K562 (cell line): ENCODE measurements at regions not wholly inside any gene's neighbourhood (a gene's known extent, or its start where the extent isn't known, plus 50 kb on each side); places are given as distances from the start of the nearest gene placed in this dataset.

Experiments used
- ATAC-seq: fragments of 200-7000 bp; cut with Tn5 transposase; 3 replicates; pipeline ENCODE4 v1.9.1; 2020; ENCODE audit warnings: moderate library complexity
- BruUV-seq: library from RNA; stranded (reverse); fragments of 400-500 nt; replicated peaks from 2 replicates; lab custom pipeline; 2021; lab: Mats Ljungman, UMichigan
- CTCF ChIA-PET: fragments of 300-600 bp; formaldehyde crosslinking; extraction: SDS; loops from one replicate; lab custom pipeline; 2021; ENCODE audit warnings: low intra/inter-chr PET ratio; lab: Yijun Ruan, JAX
- POLR2A ChIA-PET: fragments of 300-600, 350-650 bp; sonication (Branson Sonifier 250); formaldehyde crosslinking; extraction: SDS; loops from one replicate; lab custom pipeline; 2021; ENCODE audit warnings: antibody characterized with exemption, inconsistent platforms; lab: Yijun Ruan, JAX
- DNase-seq, 4 experiments: peaks; one replicate each; pipeline versions ENCODE4 v3.0.0 to v3.0.0-alpha.2; 2011 to 2018; ENCODE audit warnings: low spot score in 3 of 4, mixed read lengths in 3 of 4; ENCODE audit errors: extremely low read depth in 1 of 4
- FAIRE-seq: peaks from 2 replicates; lab custom pipeline; 2011; peaks lifted over from hg19 to GRCh38; lab: Jason Lieb, UNC
- H2AFZ ChIP-seq: 2 replicates; pipeline ENCODE4 v1.6.0; 2011; ENCODE audit warnings: low read depth, low read length, control low read depth, inconsistent platforms
- H3K27ac ChIP-seq: fragments of 200-600 bp; 3 replicates; pipeline ENCODE4 v1.8.0; 2011; ENCODE audit warnings: low read depth, mild to moderate bottlenecking, control low read depth, inconsistent platforms, low read length, moderate library complexity, mixed read lengths; ENCODE audit errors: extremely low read depth
- H3K27me3 ChIP-seq, 2 experiments: fragments of 300-600 bp in 1 of 2; 2 replicates in 1 of 2; 3 replicates in 1 of 2; pipeline versions ENCODE4 v1.6.0 to v1.8.0; 2011; ENCODE audit warnings: inconsistent platforms in 2 of 2, low read length in 2 of 2, mild to moderate bottlenecking in 1 of 2, mixed read lengths in 1 of 2, moderate library complexity in 1 of 2; ENCODE audit not compliant: control insufficient read depth in 2 of 2, insufficient read depth in 2 of 2
- H3K36me3 ChIP-seq: fragments of 300-600 bp; 3 replicates; pipeline ENCODE4 v1.8.0; 2011; ENCODE audit warnings: mild to moderate bottlenecking, low read length, inconsistent platforms; ENCODE audit not compliant: control insufficient read depth, insufficient read depth
- H3K4me1 ChIP-seq, 2 experiments: fragments of 200-600 bp in 1 of 2; replicated peaks in 1 of 2; 2 replicates in 1 of 2; 3 replicates in 1 of 2; pipeline versions ENCODE4 v1.5.1 to v1.8.0; 2011; ENCODE audit warnings: inconsistent platforms in 2 of 2, low read length in 2 of 2, mild to moderate bottlenecking in 1 of 2, mixed read lengths in 1 of 2, moderate library complexity in 1 of 2; ENCODE audit not compliant: control insufficient read depth in 2 of 2, insufficient read depth in 2 of 2
- H3K4me2 ChIP-seq: 2 replicates; pipeline ENCODE4 v1.6.1; 2011; ENCODE audit warnings: low read length, control low read depth, inconsistent platforms, mixed read lengths; ENCODE audit not compliant: insufficient read depth
- H3K4me3 ChIP-seq: fragments of 200-600 bp; sonication (generic), shearing (Covaris generic); 2 replicates; pipeline ENCODE4 v1.5.1; 2016; ENCODE audit warnings: control low read depth, inconsistent platforms
- H3K79me2 ChIP-seq: fragments of 200-600 bp; 3 replicates; pipeline ENCODE4 v1.8.0; 2011; ENCODE audit warnings: low read length, inconsistent platforms; ENCODE audit not compliant: control insufficient read depth, insufficient read depth
- H3K9ac ChIP-seq, 2 experiments: 2 replicates each; pipeline versions ENCODE4 v1.6.0 to v1.6.1; 2011; ENCODE audit warnings: low read depth in 2 of 2, low read length in 2 of 2, control low read depth in 1 of 2, inconsistent platforms in 1 of 2, mild to moderate bottlenecking in 1 of 2, mixed read lengths in 1 of 2; ENCODE audit not compliant: insufficient read depth in 1 of 2
- H3K9me1 ChIP-seq: one replicate; pipeline ENCODE4 v1.6.0; 2011; ENCODE audit warnings: inconsistent platforms, mild to moderate bottlenecking, low read length, moderate library complexity; ENCODE audit not compliant: control insufficient read depth, insufficient read depth
- H3K9me3 ChIP-seq: replicated peaks from 2 replicates; pipeline ENCODE4 v1.5.1; 2011; ENCODE audit warnings: low read depth, low read length, inconsistent platforms; ENCODE audit not compliant: control insufficient read depth, insufficient read depth
- H4K20me1 ChIP-seq: replicated peaks from 2 replicates; pipeline ENCODE4 v1.6.1; 2011; ENCODE audit warnings: low read length, inconsistent platforms, mixed read lengths; ENCODE audit not compliant: control insufficient read depth, insufficient read depth
- BCL6 ChIP-seq: fragments of 250-450 bp; sonication (Bioruptor Pico); IDR thresholded peaks from 2 replicates; pipeline ENCODE4 v1.4.0; 2020
- E2F4 ChIP-seq: sonication (generic); formaldehyde crosslinking; IDR thresholded peaks from 2 replicates; pipeline ENCODE4 v1.8.0; 2022; ENCODE audit warnings: mild to moderate bottlenecking, low read depth, missing genetic modification reagents
- ETS2 ChIP-seq: IDR thresholded peaks from 2 replicates; pipeline ENCODE4 v1.6.1; 2016; ENCODE audit warnings: borderline replicate concordance, missing genetic modification characterization, mild to moderate bottlenecking, moderate library complexity, missing compliant biosample characterization; ENCODE audit not compliant: poor library complexity, severe bottlenecking
- KDM4B ChIP-seq, 2 experiments: fragments of 450-650 bp in 1 of 2; sonication (generic) in 1 of 2; IDR thresholded peaks; 2 replicates each; pipeline ENCODE4 v1.6.1; 2016 to 2017; ENCODE audit warnings: borderline replicate concordance in 2 of 2, antibody characterized with exemption in 1 of 2, low read depth in 1 of 2, mild to moderate bottlenecking in 1 of 2
- MEF2D ChIP-seq: conservative IDR thresholded peaks from 2 replicates; pipeline ENCODE4 v1.6.1; 2016; ENCODE audit warnings: low read depth, missing genetic modification characterization, missing compliant biosample characterization
- NCOA4 ChIP-seq: fragments of 450-650 bp; IDR thresholded peaks from 2 replicates; pipeline ENCODE4 v1.6.1; 2018; ENCODE audit warnings: mild to moderate bottlenecking; ENCODE audit not compliant: partially characterized antibody
- RNF2 ChIP-seq: sonication (generic); IDR thresholded peaks from 2 replicates; pipeline ENCODE4 v1.6.1; 2016
- ZNF75A ChIP-seq: fragments of 450-650 bp; formaldehyde crosslinking; IDR thresholded peaks from 2 replicates; pipeline ENCODE4 v1.4.0; 2020; ENCODE audit warnings: mild to moderate bottlenecking
- in situ Hi-C: fragments of 300-500 bp; cut with MboI; formaldehyde crosslinking; loops from 4 replicates; pipeline ENCODE4 v1.15.0; 2018; ENCODE audit warnings: inconsistent platforms, mixed read lengths
- intact Hi-C: fragments of 100-400 bp; cut with micrococcal nuclease; formaldehyde crosslinking; loops from 2 replicates; pipeline ENCODE4 v1.14.2; 2022
- TF ChIP-seq, protein P1 (sequence below): fragments of 250-450 bp; sonication (Bioruptor Pico); IDR thresholded peaks from 2 replicates; pipeline ENCODE4 v1.8.0; 2022; ENCODE audit warnings: inconsistent platforms

GRCh38 chr4:100826067-100826466, 308.2 kb upstream of the EMCN start (continued):
- TF ChIP-seq, protein P1, sequence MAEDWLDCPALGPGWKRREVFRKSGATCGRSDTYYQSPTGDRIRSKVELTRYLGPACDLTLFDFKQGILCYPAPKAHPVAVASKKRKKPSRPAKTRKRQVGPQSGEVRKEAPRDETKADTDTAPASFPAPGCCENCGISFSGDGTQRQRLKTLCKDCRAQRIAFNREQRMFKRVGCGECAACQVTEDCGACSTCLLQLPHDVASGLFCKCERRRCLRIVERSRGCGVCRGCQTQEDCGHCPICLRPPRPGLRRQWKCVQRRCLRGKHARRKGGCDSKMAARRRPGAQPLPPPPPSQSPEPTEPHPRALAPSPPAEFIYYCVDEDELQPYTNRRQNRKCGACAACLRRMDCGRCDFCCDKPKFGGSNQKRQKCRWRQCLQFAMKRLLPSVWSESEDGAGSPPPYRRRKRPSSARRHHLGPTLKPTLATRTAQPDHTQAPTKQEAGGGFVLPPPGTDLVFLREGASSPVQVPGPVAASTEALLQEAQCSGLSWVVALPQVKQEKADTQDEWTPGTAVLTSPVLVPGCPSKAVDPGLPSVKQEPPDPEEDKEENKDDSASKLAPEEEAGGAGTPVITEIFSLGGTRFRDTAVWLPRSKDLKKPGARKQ (CRISPR knock-in tag), result no peak
- TF ChIP-seq NCOA4, result no peak
- TF ChIP-seq ETS2 (tag), result no peak
- TF ChIP-seq KDM4B (IDR thresholded peaks at IDR 0.05; ENCODE audit: borderline replicate concordance in 2 of 2, low read depth in 1 of 2), result no peak
- no peak for TF ChIP-seq RNF2
- no peak for TF ChIP-seq ZNF75A (CRISPR knock-in tag)
- no peak for TF ChIP-seq E2F4 (CRISPR knock-in tag)

DNA sequence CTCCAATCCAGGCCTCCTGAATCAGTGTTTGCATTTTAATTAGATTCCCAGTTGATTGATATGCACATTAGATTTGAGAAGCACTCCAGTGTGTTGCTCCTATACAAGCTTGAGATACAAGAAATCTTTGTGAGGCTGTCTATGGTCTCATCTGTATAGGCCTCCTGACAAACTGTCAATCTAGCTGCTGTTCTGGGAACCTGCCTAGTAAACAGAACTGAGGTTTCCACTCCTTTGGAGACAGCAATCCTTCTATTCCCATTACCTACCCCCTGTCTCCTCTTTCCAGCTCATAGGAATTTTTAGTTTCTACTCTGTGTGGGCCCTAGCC, 306.1 kb upstream of the EMCN start:
- Histone ChIP-seq H3K4me1 (no peaks in the 10 kb centered on the region), H3K9ac (no peak overlapping the region), H4K20me1 (no peaks in the 10 kb centered on the region), H3K9me3 (no peaks in the 10 kb centered on the region), H3K36me3 (no peaks in the 10 kb centered on the region), H3K9me1 (no peaks in the 10 kb centered on the region), H3K4me3 (no peak overlapping the region), H3K79me2 (no peaks in the 10 kb centered on the region), H3K27me3 (no peaks in the 10 kb centered on the region), H3K27ac (no peak overlapping the region), H3K4me2 (no peak overlapping the region), H2AFZ (no peak overlapping the region)
- no peak for ATAC-seq
- FAIRE-seq, result no peak
- TF ChIP-seq MEF2D (tag) (no peak), BCL6 (CRISPR knock-in tag) (no peak)
- in situ Hi-C loops, result no loop called here
- ChIA-PET POLR2A (no interaction called here), CTCF (no interaction called here)
- BruUV-seq, result no TSS peak
- intact Hi-C loops, result no loop called here
- no peak for DNase-seq
